GM12865 (cell line): ENCODE measurements at regions not wholly inside any gene's neighbourhood (a gene's known extent, or its start where the extent isn't known, plus 50 kb on each side); places are given as distances from the start of the nearest gene placed in this dataset.

Source experiments
- DNase-seq: peaks from one replicate; pipeline ENCODE4 v3.0.0; 2010; ENCODE audit warnings: low read depth
- H3K4me3 ChIP-seq: 2 replicates; pipeline ENCODE4 v1.5.1; 2011; ENCODE audit warnings: mild to moderate bottlenecking, low read depth, low read length, control low read depth
- CTCF ChIP-seq: IDR thresholded peaks from 2 replicates; pipeline ENCODE4 v1.5.1; 2011; ENCODE audit warnings: low read length, control low read depth, low read depth, inconsistent platforms; ENCODE audit not compliant: insufficient read depth; ENCODE audit errors: missing control alignments

- no peak overlapping the region for H3K4me3 ChIP-seq
- DNase-seq = no peak
- TF ChIP-seq CTCF = no peak
Observed at GRCh38 chr6:126188279-126188909, 151.5 kb upstream of the CENPW start.

DNA sequence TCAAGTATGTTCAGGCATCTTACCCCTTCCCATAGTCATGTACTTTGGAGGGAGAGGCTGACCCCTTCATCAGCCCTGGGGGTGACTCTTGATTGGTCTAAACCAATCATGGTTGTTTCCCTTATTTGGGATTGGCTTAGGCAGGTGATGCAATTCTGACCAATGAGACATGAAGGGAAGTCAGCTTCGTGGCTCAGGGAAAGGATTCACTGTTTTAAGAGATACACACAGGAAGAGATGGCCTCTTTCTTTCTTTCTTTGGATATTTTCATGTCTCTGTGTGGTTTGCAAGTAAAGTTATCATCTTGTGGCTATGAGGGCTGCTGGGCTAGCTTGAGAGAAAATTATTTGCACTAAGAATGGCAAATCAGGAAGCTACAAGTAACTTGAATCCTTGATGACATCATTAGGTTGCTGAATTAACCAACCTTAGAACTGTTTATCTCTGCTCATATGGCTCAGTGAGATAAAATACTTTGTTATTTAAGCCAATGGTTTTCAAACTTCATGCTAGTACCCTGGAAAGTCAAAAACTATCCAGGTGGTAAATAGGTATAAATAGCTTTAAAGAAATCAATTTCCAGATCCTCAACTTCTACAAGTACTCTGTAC lies 144.2 kb upstream of the CENPW start:
- TF ChIP-seq CTCF = no peak
- no peak overlapping the region for H3K4me3 ChIP-seq
- DNase-seq = no peak

DNA sequence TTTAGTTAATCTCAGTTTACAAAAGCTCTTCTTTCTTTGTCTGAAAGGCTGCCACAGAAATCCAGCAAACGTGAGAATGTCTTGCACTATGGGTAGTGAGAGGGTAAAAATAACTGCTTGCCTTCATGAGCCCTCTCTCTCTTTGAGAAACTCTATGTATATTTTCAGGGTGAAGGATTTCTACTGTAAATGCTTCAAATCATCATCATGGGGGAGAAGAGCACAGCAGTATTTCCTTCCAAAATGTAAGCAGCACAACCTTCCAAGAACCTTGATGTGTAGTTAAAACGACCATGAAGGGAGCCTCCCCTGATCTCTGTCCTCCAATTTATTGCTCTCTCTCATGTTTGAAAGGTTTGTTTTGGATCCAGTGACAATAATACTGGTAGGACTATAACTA lies 141.3 kb upstream of the CENPW start:
- no peak for TF ChIP-seq CTCF
- no peak for DNase-seq
- no peak overlapping the region for H3K4me3 ChIP-seq

DNA sequence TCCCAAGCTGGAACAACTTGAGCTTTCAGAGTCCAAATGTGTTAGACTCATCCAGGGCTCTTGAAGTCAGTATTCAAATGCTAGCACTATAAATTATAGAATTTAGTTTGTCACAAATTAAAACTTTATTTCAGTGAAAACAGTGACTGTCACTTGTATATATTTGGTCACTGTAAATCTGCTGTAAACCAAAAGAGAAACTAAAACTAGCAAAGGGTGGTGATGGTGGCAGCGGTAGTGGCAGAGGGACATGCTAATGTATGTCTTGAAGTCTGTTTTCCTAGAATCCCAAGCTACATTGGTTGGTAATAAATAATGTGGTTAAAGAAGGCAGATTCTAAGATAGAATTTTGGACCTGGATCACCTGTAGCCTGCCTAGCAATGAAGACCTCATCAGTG lies 140.4 kb upstream of the CENPW start:
- TF ChIP-seq CTCF = no peak
- DNase-seq = no peak
- H3K4me3 ChIP-seq = no peak overlapping the region

DNA sequence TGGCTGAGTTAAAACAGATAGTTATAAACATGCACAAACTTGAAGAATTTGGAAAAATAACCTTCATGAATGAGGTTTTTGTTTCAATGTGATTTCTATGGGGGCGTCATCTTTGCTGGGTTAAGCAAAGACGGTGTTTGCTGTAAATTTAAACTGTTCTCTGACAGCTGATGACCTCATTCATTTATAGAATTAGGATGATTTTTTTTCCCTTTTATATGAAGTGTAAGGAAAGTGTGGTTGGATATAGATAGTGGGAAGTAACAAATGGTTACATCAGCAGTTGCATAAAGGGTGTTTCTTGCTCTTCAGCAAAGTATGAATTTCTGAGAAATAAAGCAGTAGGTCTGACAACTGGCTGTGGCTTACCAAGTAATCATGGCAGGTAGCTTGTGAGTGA lies 137.2 kb upstream of the CENPW start:
- H3K4me3 ChIP-seq = no peak overlapping the region
- TF ChIP-seq CTCF = no peak
- DNase-seq = no peak

DNA sequence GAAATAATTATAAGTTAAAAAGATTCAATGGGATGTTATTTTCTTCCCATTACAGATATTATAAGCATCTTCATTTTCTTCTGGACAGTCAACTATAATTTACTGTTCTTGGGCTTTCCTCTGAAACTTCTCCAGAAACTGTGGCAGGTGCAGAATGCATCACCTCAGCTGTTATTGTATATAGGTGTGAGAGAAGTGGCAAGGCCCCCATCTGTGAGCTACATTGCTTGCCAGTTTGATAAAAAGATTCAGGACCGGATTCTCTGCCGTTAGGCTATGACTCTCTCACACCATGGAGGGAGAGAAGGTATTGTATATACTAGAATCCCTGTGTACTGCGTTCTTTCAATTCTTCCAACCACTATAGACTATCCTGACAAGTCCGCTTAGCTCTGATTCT lies 135.8 kb upstream of the CENPW start:
- DNase-seq = no peak
- TF ChIP-seq CTCF = no peak
- H3K4me3 ChIP-seq = no peak overlapping the region

DNA sequence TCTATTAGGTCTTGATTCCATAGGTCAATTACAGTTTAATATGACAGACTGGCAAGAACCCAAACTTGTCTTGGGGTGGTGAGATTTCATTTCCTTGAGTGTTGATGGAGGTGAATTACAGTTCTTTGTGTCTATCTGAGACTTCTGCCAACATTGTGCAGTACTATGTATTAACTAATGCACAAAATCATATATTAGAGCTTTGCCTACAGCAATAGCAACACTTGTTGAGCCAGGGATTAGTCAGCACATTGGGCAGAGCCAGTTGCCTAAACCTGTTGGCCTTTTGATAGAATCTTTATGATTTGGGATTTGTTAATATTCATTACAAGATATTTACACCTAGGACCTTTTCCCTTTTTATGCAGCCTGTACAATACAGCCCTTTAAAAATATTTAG lies 135.3 kb upstream of the CENPW start:
- H3K4me3 ChIP-seq = no peak overlapping the region
- no peak for DNase-seq
- TF ChIP-seq CTCF = no peak
